ENCODE measurements at regions not wholly inside any gene's neighbourhood (a gene's known extent, or its start where the extent isn't known, plus 50 kb on each side); places are given as distances from the start of the nearest gene placed in this dataset.

DNA sequence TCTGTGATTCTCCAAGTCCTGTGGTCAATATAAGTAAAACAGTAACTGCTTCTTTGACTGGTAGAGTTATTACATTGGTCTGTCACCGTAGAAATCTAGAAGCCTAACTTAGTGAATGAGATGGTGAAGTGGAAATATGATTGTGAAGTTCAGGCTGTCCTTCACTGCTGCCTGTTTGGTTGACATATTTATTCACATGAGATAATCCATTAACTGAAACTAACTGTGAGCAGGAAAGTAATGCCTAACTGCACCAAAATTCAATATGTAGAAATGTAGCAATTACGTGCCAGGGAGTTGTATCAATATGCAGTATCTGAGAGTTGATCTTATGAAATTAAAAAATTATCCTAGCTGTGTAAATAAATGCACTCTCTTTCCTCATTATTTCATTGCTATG lies 147.7 kb upstream of the APCDD1 start:
- intact Hi-C loops (cut with micrococcal nuclease), result no loop called here
- DNase-seq, result no peak
- ATAC-seq, result no peak

GRCh38 chr18:10308154-10308553 lies 146.3 kb upstream of the APCDD1 start:
- DNase-seq (no peak), ATAC-seq (no peak)
- intact Hi-C loops (cut with micrococcal nuclease), result no loop called here

GRCh38 chr18:10310626-10311025 lies 143.8 kb upstream of the APCDD1 start:
- intact Hi-C loops (cut with micrococcal nuclease), result no loop called here
- ATAC-seq (no peak), DNase-seq (no peak)

DNA sequence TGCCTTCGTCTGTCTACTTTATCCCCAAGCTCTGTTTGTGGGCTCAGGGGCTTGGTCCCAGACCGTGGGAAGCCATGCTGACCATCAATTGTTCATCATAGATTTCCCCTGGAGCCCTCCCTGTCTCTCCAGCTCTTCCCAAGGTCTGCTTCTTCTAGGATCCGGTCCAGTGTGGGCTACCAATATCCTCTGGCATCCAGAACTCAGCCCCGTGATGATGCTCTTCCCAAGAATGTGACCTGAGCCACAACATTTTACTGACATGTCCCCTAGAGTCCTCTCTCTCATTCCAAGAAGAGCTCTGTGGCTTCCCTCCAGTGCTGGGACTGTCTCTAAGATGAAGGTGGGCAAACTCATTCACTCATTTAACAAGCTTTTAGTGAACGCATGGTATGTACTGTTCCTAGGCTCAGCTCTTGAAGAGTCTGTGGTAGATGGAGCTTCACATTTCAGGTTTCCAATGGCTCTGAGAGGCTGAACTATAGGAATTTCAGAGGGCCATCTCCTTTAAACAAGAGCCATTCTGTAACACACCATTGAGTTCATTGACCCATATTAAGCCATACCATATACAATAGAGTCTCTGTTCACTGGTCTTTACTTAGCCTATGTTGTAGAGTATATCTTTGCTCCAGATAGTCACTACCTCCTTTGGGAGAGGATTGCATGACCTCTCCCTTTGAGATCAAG lies 142.0 kb upstream of the APCDD1 start:
- DNase-seq, result no peak
- ATAC-seq, result no peak
- intact Hi-C loops (cut with micrococcal nuclease), result no loop called here

DNA sequence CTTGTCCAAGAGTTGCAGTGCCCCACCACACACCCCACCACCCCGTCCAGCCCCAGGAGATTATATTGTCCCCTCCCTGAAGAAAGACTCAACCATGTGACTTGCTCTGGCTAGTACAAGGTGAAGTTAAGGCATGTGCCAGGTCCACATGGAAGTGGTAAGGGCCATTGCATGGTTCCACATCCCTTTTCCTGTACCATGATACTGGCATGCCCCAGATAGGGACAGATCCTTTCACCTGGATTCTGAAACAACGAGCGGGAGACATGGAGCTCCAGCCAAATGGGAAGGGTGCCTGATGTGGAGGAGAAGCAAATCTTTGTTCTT lies 141.5 kb upstream of the APCDD1 start:
- DNase-seq (no peak), ATAC-seq (no peak)
- intact Hi-C loops (cut with micrococcal nuclease), result no loop called here

- ATAC-seq, result no peak
- no peak for DNase-seq
- intact Hi-C loops (cut with micrococcal nuclease), result no loop called here
These were observed 140.4 kb upstream of the APCDD1 start for GRCh38 chr18:10314066-10314465.

- intact Hi-C loops (cut with micrococcal nuclease), result no loop called here
- no peak for ATAC-seq
- no peak for DNase-seq
These were observed 138.9 kb upstream of the APCDD1 start for GRCh38 chr18:10315522-10315921.

DNA sequence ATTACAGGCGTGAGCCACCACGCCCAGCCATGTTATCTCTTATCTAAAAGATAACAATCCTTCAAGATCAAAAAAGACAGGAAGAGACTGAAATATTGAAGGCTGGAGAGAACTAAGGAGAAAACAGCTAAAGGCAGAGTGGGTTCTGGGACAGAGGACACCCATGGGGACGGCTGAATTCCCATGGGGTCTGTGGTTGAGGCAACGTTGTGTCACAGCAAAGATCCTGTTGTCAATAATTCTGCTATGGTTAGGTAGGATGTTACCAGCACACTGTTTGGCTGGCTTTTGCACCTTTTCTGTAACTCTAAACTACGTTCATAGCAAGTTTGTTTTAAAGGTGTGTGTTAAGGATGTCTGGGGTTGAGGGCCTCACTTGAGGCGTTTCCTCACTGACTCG lies 137.7 kb upstream of the APCDD1 start:
- intact Hi-C loops (cut with micrococcal nuclease), result no loop called here
- DNase-seq (no peak), ATAC-seq (no peak)

- no peak for ATAC-seq
- DNase-seq, result no peak
- intact Hi-C loops (cut with micrococcal nuclease), result no loop called here
These were observed 136.4 kb upstream of the APCDD1 start for GRCh38 chr18:10317864-10318690.

DNA sequence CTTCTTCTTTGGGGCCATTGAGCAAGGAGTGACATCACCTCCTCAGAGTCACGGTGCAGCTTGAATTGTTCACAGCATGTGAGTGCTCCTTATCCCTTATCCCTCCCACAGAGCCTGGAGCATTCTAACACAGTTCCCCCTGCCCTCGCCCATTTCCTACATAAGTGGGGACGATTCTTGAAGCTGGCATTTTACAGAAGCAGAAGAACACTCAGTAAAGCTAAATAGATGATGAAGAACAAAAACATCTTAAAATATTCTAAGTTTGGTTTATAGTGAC lies 135.8 kb upstream of the APCDD1 start:
- intact Hi-C loops (cut with micrococcal nuclease), result no loop called here
- ATAC-seq (peak; percentile 50), DNase-seq (no peak)

DNA sequence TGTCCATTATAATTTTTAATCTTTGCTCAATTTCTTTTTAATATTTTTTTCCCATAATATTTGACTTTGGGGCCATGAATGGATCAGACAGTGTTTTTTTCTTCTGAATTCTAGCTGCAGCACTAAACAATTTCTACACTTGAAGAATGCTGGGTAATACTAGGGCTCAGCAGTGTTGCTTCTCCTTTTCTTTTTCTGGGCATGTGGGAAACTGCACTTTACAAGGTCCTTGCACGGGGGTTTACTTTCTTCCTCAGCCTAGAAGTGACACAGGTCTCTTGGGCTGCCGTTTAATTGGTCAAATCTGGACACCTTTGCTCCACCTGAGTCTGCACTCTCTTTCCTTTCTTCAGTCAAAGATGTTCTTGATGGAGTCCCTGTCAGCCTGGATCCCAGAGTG lies 135.4 kb upstream of the APCDD1 start:
- ATAC-seq (no peak), DNase-seq (no peak)
- intact Hi-C loops (cut with micrococcal nuclease), result no loop called here

DNA sequence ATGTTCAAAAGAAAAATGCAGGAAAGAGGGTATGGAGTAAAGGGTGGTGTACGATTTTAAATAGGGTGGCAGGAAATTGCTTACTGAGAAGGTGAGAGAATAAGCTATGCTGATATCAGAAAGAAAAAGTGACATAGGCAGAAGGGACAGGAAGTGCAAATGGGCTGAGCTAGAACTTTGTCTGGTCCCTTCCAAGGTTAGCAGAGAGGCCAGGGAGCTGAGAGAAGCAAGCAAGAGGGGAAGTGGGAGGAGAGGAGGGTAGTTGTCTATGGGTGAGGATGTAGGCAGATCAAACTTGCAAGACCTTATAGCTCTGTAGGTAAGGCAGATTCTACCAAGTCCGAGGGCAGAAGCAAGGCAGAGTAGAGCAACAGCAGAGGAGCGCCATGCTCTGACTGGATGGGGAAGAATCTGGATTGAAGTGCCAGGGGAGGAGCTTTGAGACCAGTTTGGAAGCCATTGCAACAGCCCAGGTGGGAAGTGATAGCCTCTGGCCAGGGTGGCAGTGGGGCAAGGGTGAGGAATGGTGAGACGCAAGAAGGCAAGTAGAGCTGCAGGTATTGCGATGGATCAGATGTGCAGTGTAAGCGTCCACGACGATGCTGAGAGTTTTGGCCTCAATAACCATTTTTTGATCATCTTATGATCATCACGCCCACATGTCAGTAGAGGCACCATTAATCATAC lies 134.4 kb upstream of the APCDD1 start:
- DNase-seq, result no peak
- intact Hi-C loops (cut with micrococcal nuclease), result no loop called here
- ATAC-seq, result no peak

- DNase-seq, result no peak
- intact Hi-C loops (cut with micrococcal nuclease), result no loop called here
- no peak for ATAC-seq
These were observed 133.6 kb upstream of the APCDD1 start for GRCh38 chr18:10320791-10321190.

DNA sequence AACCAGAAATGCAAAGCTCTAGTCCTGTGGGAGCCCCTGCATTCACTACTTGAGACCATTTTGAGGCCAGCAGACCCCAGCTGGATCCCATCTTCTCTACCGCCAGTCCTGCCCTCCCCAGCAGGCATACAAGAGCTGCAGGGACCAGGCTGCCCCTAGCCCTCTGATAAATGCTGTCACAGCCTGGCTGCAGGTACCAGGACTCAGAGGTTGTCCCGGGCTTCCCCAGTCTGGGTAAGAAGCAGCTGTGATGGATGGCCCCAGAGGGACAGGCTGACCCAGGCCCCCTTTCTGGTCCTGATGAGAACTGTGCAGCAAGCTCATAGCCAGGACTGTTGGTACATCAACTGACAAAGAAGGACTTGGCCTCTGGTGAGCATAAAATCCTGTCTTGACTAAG lies 132.9 kb upstream of the APCDD1 start:
- ATAC-seq (no peak), DNase-seq (no peak)
- intact Hi-C loops (cut with micrococcal nuclease), result no loop called here

DNA sequence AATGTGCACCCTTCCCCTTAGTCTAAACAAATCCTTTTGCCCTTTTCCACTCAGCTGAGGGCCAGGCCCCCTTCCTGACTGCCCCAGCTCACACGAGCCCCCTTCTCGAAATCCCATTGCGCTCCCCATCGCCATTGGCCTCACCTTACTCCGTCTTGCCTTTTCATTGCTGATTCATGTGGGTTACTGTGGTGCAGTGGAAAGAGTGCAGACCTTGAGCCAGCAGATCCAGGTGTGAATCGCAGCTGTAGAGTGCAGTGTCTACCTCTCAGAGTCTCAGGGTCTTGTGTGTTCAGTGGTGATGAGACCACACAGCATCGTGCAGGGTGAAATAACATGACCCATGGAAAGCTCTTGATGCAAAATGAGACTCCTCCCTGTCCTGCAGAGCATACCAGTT lies 132.4 kb upstream of the APCDD1 start:
- DNase-seq (no peak), ATAC-seq (no peak)
- intact Hi-C loops (cut with micrococcal nuclease), result no loop called here

GRCh38 chr18:10322435-10322834 lies 132.0 kb upstream of the APCDD1 start:
- intact Hi-C loops (cut with micrococcal nuclease), result no loop called here
- DNase-seq (no peak), ATAC-seq (no peak)

- DNase-seq (no peak), ATAC-seq (no peak)
- intact Hi-C loops (cut with micrococcal nuclease), result no loop called here
These were observed 125.3 kb upstream of the APCDD1 start for GRCh38 chr18:10329101-10329500.

GRCh38 chr18:10330428-10330827 lies 124.0 kb upstream of the APCDD1 start:
- DNase-seq (no peak), ATAC-seq (no peak)
- intact Hi-C loops (cut with micrococcal nuclease), result no loop called here

DNA sequence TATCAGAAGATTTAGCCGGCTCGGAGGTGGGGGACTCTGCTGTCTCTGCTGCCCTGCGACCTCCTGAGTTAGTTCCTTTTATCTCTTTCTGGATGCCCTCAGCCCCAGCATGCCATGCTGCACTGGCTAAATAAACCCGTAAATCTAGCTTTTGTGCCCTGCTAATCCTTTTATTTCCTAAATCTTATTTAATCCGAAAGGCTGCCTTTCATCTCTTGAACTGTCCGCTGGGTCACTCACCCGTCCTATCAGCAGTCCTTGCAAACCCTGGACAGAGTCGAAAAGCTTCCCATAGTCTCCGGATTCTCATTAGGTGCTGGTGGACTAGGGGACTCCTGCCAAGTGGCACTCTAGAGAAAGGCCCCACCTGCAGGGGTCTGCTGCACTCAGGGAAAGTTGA lies 122.0 kb upstream of the APCDD1 start:
- DNase-seq (no peak), ATAC-seq (no peak)
- intact Hi-C loops (cut with micrococcal nuclease), result no loop called here

DNA sequence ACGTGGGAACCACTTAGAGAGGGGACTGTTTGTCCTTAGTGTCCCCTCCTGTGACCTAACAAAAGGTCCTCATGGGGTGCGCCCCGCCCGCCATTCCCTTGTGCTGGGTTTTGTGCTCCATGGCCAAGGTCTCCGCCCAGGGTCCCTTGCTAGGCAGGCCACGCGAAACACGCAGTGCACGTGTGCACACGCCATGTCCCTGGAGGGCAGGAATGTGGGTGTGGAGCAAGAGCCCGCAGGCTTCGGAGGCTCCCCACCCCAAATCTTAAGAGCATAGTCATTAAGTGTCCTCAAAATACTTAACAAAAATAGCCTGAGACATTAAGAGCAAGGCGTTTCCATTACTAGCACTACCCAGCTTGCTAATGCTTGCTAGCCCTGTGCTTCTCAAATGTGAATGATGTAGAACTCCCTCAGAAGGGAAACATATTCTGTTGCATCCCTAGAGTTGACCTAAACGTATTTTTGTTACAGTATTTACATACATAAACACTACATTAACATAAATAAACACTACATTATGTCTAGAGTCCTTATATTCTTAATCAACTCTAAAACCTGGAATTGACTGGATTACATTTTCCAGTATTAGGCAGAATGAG lies 117.6 kb upstream of the APCDD1 start:
- intact Hi-C loops (cut with micrococcal nuclease), result no loop called here
- DNase-seq, result no peak
- no peak for ATAC-seq

- ATAC-seq (no peak), DNase-seq (no peak)
- intact Hi-C loops (cut with micrococcal nuclease), result no loop called here
These were observed 113.6 kb upstream of the APCDD1 start for GRCh38 chr18:10340821-10341220.
